Panc1 (cell line): ENCODE measurements at regions not wholly inside any gene's neighbourhood (a gene's known extent, or its start where the extent isn't known, plus 50 kb on each side); places are given as distances from the start of the nearest gene placed in this dataset.

Experiments
- CTCF ChIP-seq: fragments of 450-650 bp; IDR thresholded peaks from 2 replicates; pipeline ENCODE4 v1.5.1; 2017; ENCODE audit warnings: mild to moderate bottlenecking
- POLR2AphosphoS5 ChIP-seq: IDR thresholded peaks from 2 replicates; pipeline ENCODE4 v1.6.1; 2012; ENCODE audit warnings: mild to moderate bottlenecking, low read depth, low read length, moderate library complexity
- REST ChIP-seq, 2 experiments: IDR thresholded peaks; 2 replicates each; pipeline ENCODE4 v1.6.1; 2011 to 2012; ENCODE audit warnings: low read depth in 2 of 2, control low read depth in 1 of 2, low read length in 1 of 2, mild to moderate bottlenecking in 1 of 2, moderate library complexity in 1 of 2; ENCODE audit not compliant: insufficient read depth in 1 of 2

DNA sequence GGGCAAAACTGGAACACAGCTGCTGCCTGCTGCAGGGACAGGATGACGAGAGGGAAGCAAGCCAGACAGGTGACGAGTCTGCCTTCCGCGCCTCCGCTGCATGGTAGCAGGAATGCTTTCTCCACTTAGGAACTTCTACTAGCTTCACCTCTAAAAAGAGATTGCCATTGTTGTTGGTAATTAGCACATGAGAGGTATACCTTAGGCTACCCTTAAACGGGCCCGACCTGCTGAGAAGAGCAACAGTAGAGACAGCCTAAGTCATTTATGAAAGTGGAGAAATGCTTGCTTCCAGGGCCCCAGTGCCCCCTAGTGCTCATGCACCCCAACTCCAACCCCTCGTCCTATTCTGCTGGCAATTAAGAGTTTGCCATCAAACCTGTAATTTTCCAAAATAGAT, 96.9 kb upstream of the AKT3 start:
- TF ChIP-seq CTCF (peak; percentile 45; the same call in 1 of the 2 replicates), POLR2AphosphoS5 (no peak), REST (IDR thresholded peaks at IDR 0.05; ENCODE audit: insufficient read depth in 1 of 2, low read depth in 2 of 2, low read length in 1 of 2) (no peak)
